ENCODE measurements at regions not wholly inside any gene's neighbourhood (a gene's known extent, or its start where the extent isn't known, plus 50 kb on each side); places are given as distances from the start of the nearest gene placed in this dataset.

DNA sequence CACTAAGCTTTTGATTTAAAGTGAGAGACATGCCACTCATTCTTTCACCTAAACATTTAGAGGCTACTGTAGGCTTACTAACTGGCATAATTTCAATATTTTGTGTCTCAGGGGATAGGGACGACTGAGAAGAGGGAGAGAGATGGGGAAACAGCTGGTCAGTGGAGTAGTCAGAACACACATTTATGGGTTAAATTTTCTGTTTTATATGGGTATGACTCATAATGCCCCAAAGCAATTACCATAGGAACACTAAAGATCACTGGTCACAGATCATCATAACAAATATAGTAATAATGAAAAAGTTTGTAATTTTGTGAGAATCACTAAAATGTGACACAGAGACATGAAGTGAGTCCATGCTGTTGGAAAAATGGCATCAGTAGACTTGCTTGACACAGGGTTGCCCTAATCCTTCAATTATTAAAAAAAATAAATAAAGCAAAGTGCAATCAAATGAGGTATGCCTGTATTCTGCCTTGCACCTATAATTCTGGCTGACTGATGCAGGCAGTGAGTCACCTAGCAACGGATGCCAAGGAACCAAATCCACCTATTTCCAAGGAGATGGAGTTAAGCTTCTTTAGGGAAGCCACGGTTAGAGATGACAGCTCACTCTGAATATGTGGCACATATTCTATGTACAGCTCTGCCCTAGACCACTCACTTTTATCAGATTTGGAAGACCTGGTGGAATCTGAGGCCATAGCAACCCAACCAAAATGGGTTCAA, 166.1 kb downstream of the MARCHF11 start:
- DNase-seq (ENCODE audit: extremely low read depth in 1 of 11, low read depth in 9 of 11, low spot score in 4 of 11): no peak

- no peak for DNase-seq (ENCODE audit: extremely low read depth in 1 of 11, low read depth in 9 of 11, low spot score in 4 of 11)
Observed at GRCh38 chr5:16009256-16009655, 170.3 kb downstream of the MARCHF11 start.

DNA sequence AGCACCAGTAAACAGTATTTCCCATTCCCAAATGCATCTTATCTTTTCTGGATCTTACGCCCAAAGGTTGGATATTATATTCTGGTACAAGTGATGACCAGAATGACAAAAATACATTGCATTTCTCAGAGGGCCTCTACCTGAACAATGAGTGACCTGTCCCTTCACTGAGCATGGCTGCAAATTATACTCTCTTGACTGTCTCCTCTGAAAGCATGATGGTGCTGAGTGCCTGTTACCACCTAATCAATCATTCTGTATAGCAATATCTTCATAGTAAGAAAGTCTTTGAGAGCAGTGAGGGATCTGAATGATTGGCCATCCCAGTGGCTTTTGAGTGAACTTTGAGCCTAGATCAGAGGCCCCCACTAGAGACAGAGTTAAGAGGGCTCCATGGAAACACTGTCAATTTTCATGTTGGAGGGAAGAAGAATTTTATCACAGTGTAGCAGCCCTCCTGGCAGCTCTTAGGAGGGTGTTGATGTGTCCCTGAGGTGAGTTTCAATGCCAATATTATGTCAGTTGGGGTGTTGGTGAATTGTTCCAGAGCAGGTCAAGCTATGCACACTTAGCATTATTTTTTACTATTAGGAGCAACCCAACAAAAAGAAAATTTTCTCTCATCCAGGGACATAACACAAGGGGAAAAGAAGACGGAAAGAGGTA, 171.7 kb downstream of the MARCHF11 start:
- DNase-seq (ENCODE audit: extremely low read depth in 1 of 11, low read depth in 9 of 11, low spot score in 4 of 11): no peak

GRCh38 chr5:16005225-16005624, 174.4 kb downstream of the MARCHF11 start:
- peak; percentile 13 to 69 (median 35) for DNase-seq (ENCODE audit: extremely low read depth in 1 of 11, low read depth in 9 of 11, low spot score in 4 of 11)

DNA sequence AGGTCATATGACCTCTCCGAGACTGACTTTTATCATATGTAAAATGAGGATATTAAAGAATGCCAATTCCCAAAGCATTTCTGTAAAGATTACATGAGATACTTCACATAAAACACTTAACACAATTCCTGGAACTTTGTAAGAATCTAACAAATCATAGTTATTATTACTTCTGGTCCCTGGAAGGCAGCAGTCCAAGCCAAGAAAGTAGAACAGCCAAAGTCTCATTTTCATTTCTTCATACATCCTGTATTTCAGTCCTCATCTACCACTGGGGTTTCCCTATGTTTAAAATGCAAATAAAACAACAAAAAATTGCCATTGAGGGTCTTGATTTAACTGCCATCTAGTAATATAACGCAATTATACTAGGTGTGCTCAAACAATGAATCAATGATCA, 179.5 kb downstream of the MARCHF11 start:
- no peak for DNase-seq (ENCODE audit: extremely low read depth in 1 of 11, low read depth in 9 of 11, low spot score in 4 of 11)

GRCh38 chr5:15995341-15996052, 184.1 kb downstream of the MARCHF11 start:
- peak in 9 of 11 donors; percentile 1 to 43 (median 15) for DNase-seq (ENCODE audit: extremely low read depth in 1 of 11, low read depth in 9 of 11, low spot score in 4 of 11)

DNA sequence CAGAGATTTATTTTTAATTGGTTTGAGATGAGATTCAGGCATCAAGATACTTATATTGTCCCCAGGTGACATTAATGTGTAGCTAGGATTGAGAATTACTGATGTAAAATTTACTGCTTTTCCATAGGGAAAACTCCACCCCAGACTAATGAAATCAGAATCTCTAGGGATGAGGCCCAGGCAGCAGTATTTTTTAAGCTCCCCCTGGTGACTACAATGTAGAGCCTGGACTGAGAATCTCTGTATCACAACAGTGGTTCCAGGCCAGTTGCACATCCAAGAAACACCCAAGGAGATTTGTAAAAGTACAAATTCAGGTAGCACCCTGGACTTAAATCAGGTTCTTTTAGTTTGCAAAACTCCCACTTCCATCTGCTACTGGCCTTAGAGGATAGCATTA, 185.7 kb downstream of the MARCHF11 start:
- DNase-seq (ENCODE audit: extremely low read depth in 1 of 11, low read depth in 9 of 11, low spot score in 4 of 11): no peak

DNA sequence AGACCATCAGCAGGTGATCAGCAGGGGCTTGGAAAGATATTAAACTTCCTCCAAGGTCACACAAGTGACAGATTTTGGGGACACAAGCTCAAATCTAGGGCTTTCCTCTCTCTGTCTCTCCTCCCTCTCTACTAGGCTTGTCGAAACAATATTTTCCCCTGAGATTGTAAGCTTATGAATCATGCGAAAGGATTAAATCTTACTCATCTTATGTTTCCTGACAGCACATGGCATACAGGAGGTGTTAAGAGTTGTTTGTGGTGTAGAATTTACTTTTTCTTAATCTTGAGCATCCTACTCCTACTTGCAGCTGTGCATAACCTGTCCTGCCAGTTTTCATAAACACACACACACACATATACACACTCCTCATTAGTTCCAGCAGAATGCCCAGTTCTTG, 186.3 kb downstream of the MARCHF11 start:
- no peak for DNase-seq (ENCODE audit: extremely low read depth in 1 of 11, low read depth in 9 of 11, low spot score in 4 of 11)

- no peak for DNase-seq (ENCODE audit: extremely low read depth in 1 of 11, low read depth in 9 of 11, low spot score in 4 of 11)
Observed at GRCh38 chr5:15992918-15993317, 186.7 kb downstream of the MARCHF11 start.

GRCh38 chr5:15991586-15991985, 188.0 kb downstream of the MARCHF11 start:
- no peak for DNase-seq (ENCODE audit: extremely low read depth in 1 of 11, low read depth in 9 of 11, low spot score in 4 of 11)

All from renal cortex interstitium (tissue), 11 donors.